ENCODE measurements at regions not wholly inside any gene's neighbourhood (a gene's known extent, or its start where the extent isn't known, plus 50 kb on each side); places are given as distances from the start of the nearest gene placed in this dataset.

GRCh38 chr4:19152264-19152663 lies 1099.4 kb upstream of the SLIT2 start:
- TF ChIP-seq CTCF (IDR thresholded peaks at IDR 0.05) (no peak), POLR2A (IDR thresholded peaks at IDR 0.05) (no peak)

Data from testis (tissue), 2 donors.